ENCODE measurements at regions not wholly inside any gene's neighbourhood (a gene's known extent, or its start where the extent isn't known, plus 50 kb on each side); places are given as distances from the start of the nearest gene placed in this dataset.

DNA sequence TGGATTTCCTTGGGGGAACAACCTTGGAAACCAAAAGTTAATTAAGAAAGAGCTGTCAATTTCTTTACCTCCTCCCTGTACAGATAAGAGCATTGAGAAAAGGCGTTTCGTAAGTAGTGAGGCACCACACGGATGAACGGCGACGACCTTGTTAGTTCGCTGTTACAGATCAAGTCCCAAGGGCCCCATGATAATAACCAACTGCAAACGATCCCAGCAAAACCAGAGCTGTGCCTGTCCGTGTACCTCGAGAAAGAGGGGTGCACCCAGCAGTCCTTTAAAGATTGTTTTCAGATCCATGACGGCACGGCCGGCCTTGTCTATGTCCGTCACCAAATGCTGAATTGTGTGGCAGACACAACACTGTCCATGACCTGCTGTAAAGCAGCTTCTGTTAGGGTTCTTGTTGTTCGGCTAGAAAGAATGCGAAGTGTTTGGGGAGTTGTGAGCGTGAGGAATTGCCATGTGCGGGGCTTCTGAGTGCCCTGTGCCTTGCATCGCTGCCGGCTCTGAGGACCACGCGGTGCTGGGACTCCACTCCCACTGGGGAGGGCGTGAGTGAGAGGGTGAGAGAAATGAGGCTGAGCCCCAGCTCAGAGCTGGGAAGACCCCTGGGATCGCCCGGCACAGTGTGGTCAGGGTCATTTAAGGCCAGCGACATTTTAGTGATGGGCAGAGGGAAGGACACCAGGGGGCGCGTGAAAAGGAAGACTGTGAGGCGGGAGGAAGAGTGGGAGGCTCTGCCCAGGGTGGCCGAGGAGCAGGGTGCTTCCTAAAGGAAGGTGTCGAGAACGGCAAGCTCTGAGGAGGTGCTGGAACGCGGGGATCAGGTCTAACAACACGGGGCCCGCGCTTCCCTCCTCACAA is 136.8 kb upstream of the RPS6KA2 start:
- no peak overlapping the region for H3K4me3 ChIP-seq (ENCODE audit: low read length in 3 of 3)
- intact Hi-C loops (cut with DNase I), result no loop called here
- FAIRE-seq (no peak), DNase-seq (peak in 1 of 5 donors; percentile 20)
- H3K9ac ChIP-seq (ENCODE audit: low read length in 3 of 3), result no peak overlapping the region
- H3K27ac ChIP-seq (ENCODE audit: low read depth in 2 of 2, low read length in 2 of 2), result no peak overlapping the region
- no peaks in the 10 kb centered on the region for H3K4me1 ChIP-seq (ENCODE audit: control insufficient read depth in 2 of 3, insufficient read depth in 2 of 3, low read depth in 1 of 3, low read length in 3 of 3)
- no peaks in the 10 kb centered on the region for H3K36me3 ChIP-seq (ENCODE audit: control insufficient read depth in 2 of 3, insufficient read depth in 3 of 3, low read length in 3 of 3)
- H3K27me3 ChIP-seq (ENCODE audit: control insufficient read depth, insufficient read depth, low read length), result peaks cover 2% of the 10 kb centered on the region
- TF ChIP-seq, protein P1, sequence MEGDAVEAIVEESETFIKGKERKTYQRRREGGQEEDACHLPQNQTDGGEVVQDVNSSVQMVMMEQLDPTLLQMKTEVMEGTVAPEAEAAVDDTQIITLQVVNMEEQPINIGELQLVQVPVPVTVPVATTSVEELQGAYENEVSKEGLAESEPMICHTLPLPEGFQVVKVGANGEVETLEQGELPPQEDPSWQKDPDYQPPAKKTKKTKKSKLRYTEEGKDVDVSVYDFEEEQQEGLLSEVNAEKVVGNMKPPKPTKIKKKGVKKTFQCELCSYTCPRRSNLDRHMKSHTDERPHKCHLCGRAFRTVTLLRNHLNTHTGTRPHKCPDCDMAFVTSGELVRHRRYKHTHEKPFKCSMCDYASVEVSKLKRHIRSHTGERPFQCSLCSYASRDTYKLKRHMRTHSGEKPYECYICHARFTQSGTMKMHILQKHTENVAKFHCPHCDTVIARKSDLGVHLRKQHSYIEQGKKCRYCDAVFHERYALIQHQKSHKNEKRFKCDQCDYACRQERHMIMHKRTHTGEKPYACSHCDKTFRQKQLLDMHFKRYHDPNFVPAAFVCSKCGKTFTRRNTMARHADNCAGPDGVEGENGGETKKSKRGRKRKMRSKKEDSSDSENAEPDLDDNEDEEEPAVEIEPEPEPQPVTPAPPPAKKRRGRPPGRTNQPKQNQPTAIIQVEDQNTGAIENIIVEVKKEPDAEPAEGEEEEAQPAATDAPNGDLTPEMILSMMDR (IDR thresholded peaks at IDR 0.05; ENCODE audit: borderline replicate concordance, extremely low read depth, insufficient read depth), result no peak
- no peaks in the 10 kb centered on the region for H3K9me3 ChIP-seq (ENCODE audit: control insufficient read depth in 2 of 3, insufficient read depth in 1 of 3, low read length in 3 of 3)

DNA sequence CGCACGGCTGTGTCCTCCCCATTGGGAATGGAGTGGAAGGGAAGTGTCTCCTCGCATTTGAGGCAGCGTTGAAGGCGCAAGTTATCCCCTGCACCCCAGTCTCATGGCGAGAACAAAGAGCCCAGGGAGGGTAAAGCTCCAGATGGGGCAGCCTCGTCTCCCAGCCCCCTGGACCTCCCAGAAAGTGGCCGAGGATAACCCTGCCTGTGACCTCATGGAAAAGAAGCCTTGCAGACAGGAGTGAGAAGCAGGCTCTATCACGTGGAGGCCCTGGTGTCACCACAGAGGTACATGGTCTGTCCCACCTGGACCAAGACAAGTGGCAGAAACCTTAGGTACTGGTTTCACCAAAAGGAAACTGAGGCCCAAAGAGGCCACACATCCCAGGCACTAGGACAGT is 134.8 kb upstream of the RPS6KA2 start:
- DNase-seq, result no peak
- Histone ChIP-seq H3K9me3 (ENCODE audit: control insufficient read depth in 2 of 3, insufficient read depth in 1 of 3, low read length in 3 of 3) (no peaks in the 10 kb centered on the region), H3K27ac (ENCODE audit: low read depth in 2 of 2, low read length in 2 of 2) (no peak overlapping the region), H3K4me1 (ENCODE audit: control insufficient read depth in 2 of 3, insufficient read depth in 2 of 3, low read depth in 1 of 3, low read length in 3 of 3) (peaks cover 0 to 6% (median 0%) of the 10 kb centered on the region in 3 donors), H3K4me3 (ENCODE audit: low read length in 3 of 3) (no peak overlapping the region), H3K9ac (ENCODE audit: low read length in 3 of 3) (no peak overlapping the region), H3K36me3 (ENCODE audit: control insufficient read depth in 2 of 3, insufficient read depth in 3 of 3, low read length in 3 of 3) (no peaks in the 10 kb centered on the region), H3K27me3 (ENCODE audit: control insufficient read depth, insufficient read depth, low read length) (peaks cover 2% of the 10 kb centered on the region)
- FAIRE-seq, result no peak
- TF ChIP-seq, protein P1 (IDR thresholded peaks at IDR 0.05; ENCODE audit: borderline replicate concordance, extremely low read depth, insufficient read depth), result no peak
- intact Hi-C loops (cut with DNase I), result no loop called here

DNA sequence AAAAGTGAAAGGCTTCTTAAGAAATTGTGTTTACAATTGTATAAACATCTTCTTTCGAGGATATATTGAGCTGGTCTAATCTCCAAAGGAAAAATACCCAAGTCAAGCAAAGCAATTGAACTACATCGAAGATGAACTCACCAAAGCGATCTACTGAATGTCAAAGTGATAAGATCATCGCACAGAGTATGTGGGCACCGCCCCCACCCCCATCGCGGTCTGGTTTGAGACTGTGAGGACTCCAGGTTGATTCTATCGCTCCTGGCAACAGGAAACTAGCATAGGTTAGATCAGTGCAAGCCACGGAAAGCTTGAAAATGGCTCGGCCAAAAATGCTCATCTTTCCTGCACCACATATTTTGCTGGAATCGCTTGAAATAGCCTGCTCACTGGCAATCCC is 133.2 kb upstream of the RPS6KA2 start:
- no peaks in the 10 kb centered on the region for H3K36me3 ChIP-seq (ENCODE audit: control insufficient read depth in 2 of 3, insufficient read depth in 3 of 3, low read length in 3 of 3)
- no peak overlapping the region for H3K9ac ChIP-seq (ENCODE audit: low read length in 3 of 3)
- H3K4me1 ChIP-seq (ENCODE audit: control insufficient read depth in 2 of 3, insufficient read depth in 2 of 3, low read depth in 1 of 3, low read length in 3 of 3), result peaks cover 0 to 6% (median 0%) of the 10 kb centered on the region in 3 donors
- no peak for DNase-seq
- no peak overlapping the region for H3K4me3 ChIP-seq (ENCODE audit: low read length in 3 of 3)
- no peak overlapping the region for H3K27ac ChIP-seq (ENCODE audit: low read depth in 2 of 2, low read length in 2 of 2)
- H3K27me3 ChIP-seq (ENCODE audit: control insufficient read depth, insufficient read depth, low read length), result peaks cover 2% of the 10 kb centered on the region
- TF ChIP-seq, protein P1 (IDR thresholded peaks at IDR 0.05; ENCODE audit: borderline replicate concordance, extremely low read depth, insufficient read depth), result no peak
- no peak for FAIRE-seq
- intact Hi-C loops (cut with DNase I), result no loop called here
- H3K9me3 ChIP-seq (ENCODE audit: control insufficient read depth in 2 of 3, insufficient read depth in 1 of 3, low read length in 3 of 3), result no peaks in the 10 kb centered on the region

Data from kidney (tissue), 13 donors.